Gastrocnemius medialis (tissue), 4 donors: ENCODE measurements at regions not wholly inside any gene's neighbourhood (a gene's known extent, or its start where the extent isn't known, plus 50 kb on each side); places are given as distances from the start of the nearest gene placed in this dataset.
"Not testable (repeated sequence)": the region's sequence is repeated elsewhere in the genome, so short reads cannot be mapped to it uniquely, and the experiment has no call there.

Source experiments
- ATAC-seq, 2 donors: fragments of 150-250 bp; one replicate each; pipeline ENCODE4 v1.9.1; 2016
- DNase-seq, 2 donors: peaks; one replicate each; pipeline ENCODE4 v3.0.0-alpha.2; 2019
- H3K27ac ChIP-seq, 4 donors: fragments of 200-600 bp; sonication (generic); 1 replicate in 1 of 4; 2 replicates in 3 of 4; pipeline ENCODE4 v1.5.1; 2016 to 2018; ENCODE audit warnings: mild to moderate bottlenecking in 2 of 4, moderate library complexity in 1 of 4
- H3K27me3 ChIP-seq, 3 donors: fragments of 200-600 bp; sonication (generic) in 2 of 3; 1 replicate in 1 of 3; 2 replicates in 2 of 3; pipeline versions ENCODE4 v1.5.1 to v1.6.0; 2016 to 2019; ENCODE audit warnings: mild to moderate bottlenecking in 1 of 3, moderate library complexity in 1 of 3
- H3K36me3 ChIP-seq, 2 donors: fragments of 200-600 bp; sonication (generic) in 1 of 2; one replicate each; pipeline ENCODE4 v1.5.1; 2017 to 2018
- H3K4me1 ChIP-seq, 2 donors: fragments of 200-600 bp; sonication (generic) in 1 of 2; one replicate each; pipeline ENCODE4 v1.5.1; 2016 to 2017; ENCODE audit warnings: mild to moderate bottlenecking in 2 of 2
- H3K4me3 ChIP-seq, 4 donors: fragments of 200-600 bp; sonication (generic) in 3 of 4; 1 replicate in 1 of 4; 2 replicates in 3 of 4; pipeline ENCODE4 v1.5.1; 2016 to 2019; ENCODE audit warnings: mild to moderate bottlenecking in 2 of 4
- H3K9me3 ChIP-seq, 3 donors: fragments of 200-600 bp; sonication (generic) in 2 of 3; 1 replicate in 1 of 3; 2 replicates in 2 of 3; pipeline ENCODE4 v1.5.1; 2016 to 2019
- POLR2A ChIP-seq, 2 donors: fragments of 450-650 bp; IDR thresholded peaks; one replicate each; pipeline ENCODE4 v1.6.1; 2017; ENCODE audit warnings: antibody characterized with exemption in 2 of 2, mild to moderate bottlenecking in 2 of 2, moderate library complexity in 2 of 2
- in situ Hi-C, 4 donors: fragments of 200-750 bp; cut with MboI; loops; one replicate each; pipeline versions ENCODE4 v1.15.0 to v1.8.0; 2017; ENCODE audit warnings: low sequenced_read_pairs in 4 of 4
- intact Hi-C: fragments of 100-400 bp; cut with DNase I; formaldehyde crosslinking; loops from one replicate; pipeline ENCODE4 v1.15.1; 2023; ENCODE audit warnings: low total_unique reads
- TF ChIP-seq, protein P1 (sequence below), 5 experiments: fragments of 450-650 bp in 3 of 5; fragments of 200-600 bp in 2 of 5; sonication (generic) in 2 of 5; IDR thresholded peaks in 4 of 5; conservative IDR thresholded peaks in 1 of 5; 1 replicate in 4 of 5; 2 replicates in 1 of 5; pipeline ENCODE4 v1.5.1; 2016 to 2019; ENCODE audit warnings: antibody characterized with exemption in 5 of 5, mild to moderate bottlenecking in 3 of 5, moderate library complexity in 3 of 5

DNA sequence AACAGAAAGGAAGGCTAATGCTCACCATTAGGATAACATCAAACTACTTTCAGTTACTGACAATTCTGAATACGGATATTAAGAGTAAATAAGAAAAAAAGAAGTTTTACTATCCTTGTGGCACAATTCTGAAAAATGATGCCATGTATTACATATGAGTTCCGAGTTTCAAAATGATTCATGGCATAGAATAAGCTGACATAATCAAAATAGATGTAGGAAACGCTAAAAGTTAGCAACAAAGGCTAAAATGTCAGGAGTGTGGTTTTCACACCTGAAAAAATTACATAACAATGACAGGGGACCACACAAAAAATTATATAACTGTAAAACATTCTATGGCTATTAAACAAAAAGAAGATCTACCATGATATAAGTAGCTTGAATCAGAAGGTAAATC, 1131.9 kb downstream of the OTOL1 start:
- Histone ChIP-seq H3K36me3 (no peaks in the 10 kb centered on the region), H3K9me3 (no peaks in the 10 kb centered on the region), H3K4me3 (no peak overlapping the region), H3K4me1 (no peaks in the 10 kb centered on the region), H3K27ac (no peak overlapping the region), H3K27me3 (no peaks in the 10 kb centered on the region)
- in situ Hi-C loops (no loop called here), intact Hi-C loops (no loop called here)
- DNase-seq (no peak), ATAC-seq (no peak)
- TF ChIP-seq, protein P1, sequence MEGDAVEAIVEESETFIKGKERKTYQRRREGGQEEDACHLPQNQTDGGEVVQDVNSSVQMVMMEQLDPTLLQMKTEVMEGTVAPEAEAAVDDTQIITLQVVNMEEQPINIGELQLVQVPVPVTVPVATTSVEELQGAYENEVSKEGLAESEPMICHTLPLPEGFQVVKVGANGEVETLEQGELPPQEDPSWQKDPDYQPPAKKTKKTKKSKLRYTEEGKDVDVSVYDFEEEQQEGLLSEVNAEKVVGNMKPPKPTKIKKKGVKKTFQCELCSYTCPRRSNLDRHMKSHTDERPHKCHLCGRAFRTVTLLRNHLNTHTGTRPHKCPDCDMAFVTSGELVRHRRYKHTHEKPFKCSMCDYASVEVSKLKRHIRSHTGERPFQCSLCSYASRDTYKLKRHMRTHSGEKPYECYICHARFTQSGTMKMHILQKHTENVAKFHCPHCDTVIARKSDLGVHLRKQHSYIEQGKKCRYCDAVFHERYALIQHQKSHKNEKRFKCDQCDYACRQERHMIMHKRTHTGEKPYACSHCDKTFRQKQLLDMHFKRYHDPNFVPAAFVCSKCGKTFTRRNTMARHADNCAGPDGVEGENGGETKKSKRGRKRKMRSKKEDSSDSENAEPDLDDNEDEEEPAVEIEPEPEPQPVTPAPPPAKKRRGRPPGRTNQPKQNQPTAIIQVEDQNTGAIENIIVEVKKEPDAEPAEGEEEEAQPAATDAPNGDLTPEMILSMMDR (IDR thresholded peaks at IDR 0.05 in 4 of 5, conservative IDR thresholded peaks at IDR 0.05 in 1 of 5), result no peak
- no peak for TF ChIP-seq POLR2A (IDR thresholded peaks at IDR 0.05)

DNA sequence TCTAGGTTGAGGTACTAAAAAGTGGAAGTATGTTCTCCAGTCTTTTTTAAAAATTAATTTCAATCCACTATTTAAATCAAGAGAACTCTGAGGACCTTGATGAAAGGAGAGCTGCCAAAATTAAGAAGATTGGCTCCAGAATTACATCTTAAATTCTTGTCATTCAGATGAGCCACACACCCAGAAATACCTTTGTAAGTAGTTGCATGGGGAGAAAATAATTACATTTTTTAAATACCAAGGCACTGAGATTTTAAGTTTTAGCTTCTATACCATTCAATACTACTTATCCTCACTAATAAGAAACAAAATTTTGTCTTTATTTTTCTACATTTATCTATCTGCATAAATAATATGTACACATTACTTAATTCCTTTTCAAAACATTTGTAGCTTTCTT, 1132.8 kb downstream of the OTOL1 start:
- TF ChIP-seq, protein P1 (IDR thresholded peaks at IDR 0.05 in 4 of 5, conservative IDR thresholded peaks at IDR 0.05 in 1 of 5), result no peak
- no peak for TF ChIP-seq POLR2A (IDR thresholded peaks at IDR 0.05)
- in situ Hi-C loops (no loop called here), intact Hi-C loops (no loop called here)
- Histone ChIP-seq H3K27me3 (no peaks in the 10 kb centered on the region), H3K36me3 (no peaks in the 10 kb centered on the region), H3K4me1 (no peaks in the 10 kb centered on the region), H3K27ac (no peak overlapping the region), H3K9me3 (no peaks in the 10 kb centered on the region), H3K4me3 (no peak overlapping the region)
- DNase-seq, result no peak
- ATAC-seq, result no peak

DNA sequence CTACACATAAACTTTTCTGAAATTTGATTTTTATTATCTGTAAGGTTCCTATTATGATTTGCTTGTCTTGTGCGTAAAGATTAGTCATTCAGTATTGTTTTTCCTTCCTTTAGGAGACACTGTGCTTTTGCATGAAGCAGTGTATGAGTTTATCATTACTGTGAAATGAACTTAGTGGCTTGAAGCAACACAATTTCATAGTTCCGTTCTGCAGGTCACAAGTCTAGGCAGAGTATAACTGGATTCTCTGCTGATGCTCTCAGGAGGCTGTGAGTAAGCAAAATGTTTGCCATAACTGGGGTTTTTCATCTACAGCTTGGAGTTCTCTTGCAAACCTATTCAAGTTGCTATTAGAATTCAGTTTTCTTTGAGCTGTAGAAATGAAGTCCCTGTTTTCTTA, 1136.1 kb downstream of the OTOL1 start:
- ATAC-seq, result no peak

DNA sequence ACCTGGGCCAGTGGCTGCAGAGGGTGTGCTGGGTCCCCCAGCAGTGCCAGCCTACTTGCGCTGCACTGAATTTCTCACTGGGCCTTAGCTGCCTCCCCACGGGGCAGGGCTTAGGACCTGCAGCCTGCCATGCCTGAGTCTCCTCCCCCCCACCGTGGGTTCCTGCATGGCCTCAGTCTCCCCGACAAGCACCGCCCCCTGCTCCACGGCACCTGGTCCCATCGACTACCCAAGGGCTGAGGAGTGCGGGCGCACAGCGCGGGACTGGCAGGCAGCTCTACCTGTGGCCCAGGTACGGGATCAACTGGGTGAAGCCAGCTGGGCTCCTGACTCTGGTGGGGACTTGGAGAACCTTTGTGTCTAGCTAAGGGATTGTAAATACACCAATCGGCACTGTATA, 1143.6 kb downstream of the OTOL1 start:
- ATAC-seq, in situ Hi-C loops, DNase-seq, H3K27me3 ChIP-seq, intact Hi-C loops, H3K4me1 ChIP-seq, H3K4me3 ChIP-seq, H3K9me3 ChIP-seq, H3K27ac ChIP-seq, H3K36me3 ChIP-seq: not testable (repeated sequence)

More for the DNA sequence above, 1136.1 kb downstream of the OTOL1 start:
- Histone ChIP-seq H3K9me3 (no peaks in the 10 kb centered on the region), H3K36me3 (no peaks in the 10 kb centered on the region), H3K4me1 (no peaks in the 10 kb centered on the region), H3K27me3 (no peaks in the 10 kb centered on the region), H3K4me3 (no peak overlapping the region), H3K27ac (no peak overlapping the region)
- DNase-seq, result no peak
- intact Hi-C loops, result no loop called here
- in situ Hi-C loops, result no loop called here
- TF ChIP-seq, protein P1 (IDR thresholded peaks at IDR 0.05 in 4 of 5, conservative IDR thresholded peaks at IDR 0.05 in 1 of 5), result no peak
- no peak for TF ChIP-seq POLR2A (IDR thresholded peaks at IDR 0.05)

DNA sequence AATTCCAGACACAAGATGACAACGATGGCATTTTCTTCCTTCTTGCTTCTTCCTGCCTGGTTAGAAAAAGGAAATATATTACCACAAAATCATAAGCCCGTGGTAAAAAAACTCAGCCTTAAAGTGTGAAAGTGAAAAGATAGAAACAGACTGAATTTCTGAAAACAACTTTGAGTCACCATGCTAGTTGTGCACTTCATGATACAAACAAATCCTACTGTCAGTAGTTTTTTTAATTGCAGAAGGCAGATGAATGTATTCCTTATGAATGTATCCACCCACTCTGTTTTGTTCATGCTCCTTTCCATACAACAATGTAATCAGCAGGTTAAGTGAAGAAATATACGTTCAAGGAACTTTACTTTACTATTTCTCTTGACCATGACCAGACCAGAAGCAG, 1144.7 kb downstream of the OTOL1 start:
- in situ Hi-C loops, result no loop called here
- intact Hi-C loops, result no loop called here
- H3K27me3 ChIP-seq, result no peaks in the 10 kb centered on the region
- DNase-seq, result no peak
- ATAC-seq, result no peak
- H3K4me1 ChIP-seq, result no peaks in the 10 kb centered on the region
- no peak overlapping the region for H3K27ac ChIP-seq
- no peak overlapping the region for H3K4me3 ChIP-seq
- H3K36me3 ChIP-seq, result no peaks in the 10 kb centered on the region
- H3K9me3 ChIP-seq, result no peaks in the 10 kb centered on the region
- TF ChIP-seq, protein P1 (IDR thresholded peaks at IDR 0.05 in 4 of 5, conservative IDR thresholded peaks at IDR 0.05 in 1 of 5), result no peak
- TF ChIP-seq POLR2A (IDR thresholded peaks at IDR 0.05), result no peak
